AG04449 (cell line): ENCODE measurements at regions not wholly inside any gene's neighbourhood (a gene's known extent, or its start where the extent isn't known, plus 50 kb on each side); places are given as distances from the start of the nearest gene placed in this dataset.

Source experiments
- CTCF ChIA-PET: fragments of 350-600 bp; formaldehyde crosslinking; extraction: SDS; loops from one replicate; lab custom pipeline; 2021; ENCODE audit warnings: antibody characterized with exemption; lab: Yijun Ruan, JAX
- POLR2A ChIA-PET: fragments of 400-600, 350-600 bp; formaldehyde crosslinking; extraction: SDS; loops from one replicate; lab custom pipeline; 2020; ENCODE audit warnings: antibody characterized with exemption, inconsistent platforms; lab: Yijun Ruan, JAX
- DNase-seq: peaks from one replicate; pipeline ENCODE4 v3.0.0-alpha.2; 2010; ENCODE audit warnings: low read depth, low spot score
- H3K4me3 ChIP-seq: 2 replicates; pipeline ENCODE4 v1.5.1; 2011; ENCODE audit warnings: low read depth, mild to moderate bottlenecking, control low read depth, low read length
- TF ChIP-seq, protein P1 (sequence below): IDR thresholded peaks from one replicate; pipeline ENCODE4 v1.5.1; 2011; ENCODE audit warnings: mild to moderate bottlenecking, moderate library complexity, low read length, control low read depth, inconsistent platforms; ENCODE audit not compliant: insufficient read depth; ENCODE audit errors: missing control alignments

DNA sequence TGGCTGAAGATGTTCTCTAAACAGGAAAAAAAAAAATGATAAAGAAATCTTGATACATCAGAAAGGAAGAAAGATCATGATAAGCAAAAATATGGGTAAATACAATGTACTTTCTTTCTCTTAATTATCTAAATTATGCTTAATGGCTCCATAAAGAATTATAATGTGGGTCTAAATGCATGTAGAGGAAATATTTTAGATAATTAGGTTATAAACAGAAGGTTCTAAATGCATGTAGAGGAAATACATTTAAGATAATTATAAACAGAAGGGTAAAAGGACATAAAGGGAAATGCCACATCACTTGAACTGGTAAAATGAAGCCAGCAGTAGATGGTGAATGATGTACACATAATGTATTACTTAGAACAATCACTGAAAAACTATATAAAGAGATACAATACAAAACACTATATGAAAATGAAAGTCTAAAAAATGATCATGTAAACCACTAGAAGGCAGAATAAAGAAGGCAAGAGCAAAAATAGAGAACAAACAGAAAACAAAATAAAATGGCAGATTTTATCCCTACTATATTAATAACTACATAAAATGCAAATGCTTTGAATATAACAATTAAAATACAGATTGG lies 308.4 kb upstream of the CDH2 start:
- TF ChIP-seq, protein P1, sequence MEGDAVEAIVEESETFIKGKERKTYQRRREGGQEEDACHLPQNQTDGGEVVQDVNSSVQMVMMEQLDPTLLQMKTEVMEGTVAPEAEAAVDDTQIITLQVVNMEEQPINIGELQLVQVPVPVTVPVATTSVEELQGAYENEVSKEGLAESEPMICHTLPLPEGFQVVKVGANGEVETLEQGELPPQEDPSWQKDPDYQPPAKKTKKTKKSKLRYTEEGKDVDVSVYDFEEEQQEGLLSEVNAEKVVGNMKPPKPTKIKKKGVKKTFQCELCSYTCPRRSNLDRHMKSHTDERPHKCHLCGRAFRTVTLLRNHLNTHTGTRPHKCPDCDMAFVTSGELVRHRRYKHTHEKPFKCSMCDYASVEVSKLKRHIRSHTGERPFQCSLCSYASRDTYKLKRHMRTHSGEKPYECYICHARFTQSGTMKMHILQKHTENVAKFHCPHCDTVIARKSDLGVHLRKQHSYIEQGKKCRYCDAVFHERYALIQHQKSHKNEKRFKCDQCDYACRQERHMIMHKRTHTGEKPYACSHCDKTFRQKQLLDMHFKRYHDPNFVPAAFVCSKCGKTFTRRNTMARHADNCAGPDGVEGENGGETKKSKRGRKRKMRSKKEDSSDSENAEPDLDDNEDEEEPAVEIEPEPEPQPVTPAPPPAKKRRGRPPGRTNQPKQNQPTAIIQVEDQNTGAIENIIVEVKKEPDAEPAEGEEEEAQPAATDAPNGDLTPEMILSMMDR, result no peak
- ChIA-PET POLR2A (no interaction called here), CTCF (no interaction called here)
- no peak overlapping the region for H3K4me3 ChIP-seq
- no peak for DNase-seq

DNA sequence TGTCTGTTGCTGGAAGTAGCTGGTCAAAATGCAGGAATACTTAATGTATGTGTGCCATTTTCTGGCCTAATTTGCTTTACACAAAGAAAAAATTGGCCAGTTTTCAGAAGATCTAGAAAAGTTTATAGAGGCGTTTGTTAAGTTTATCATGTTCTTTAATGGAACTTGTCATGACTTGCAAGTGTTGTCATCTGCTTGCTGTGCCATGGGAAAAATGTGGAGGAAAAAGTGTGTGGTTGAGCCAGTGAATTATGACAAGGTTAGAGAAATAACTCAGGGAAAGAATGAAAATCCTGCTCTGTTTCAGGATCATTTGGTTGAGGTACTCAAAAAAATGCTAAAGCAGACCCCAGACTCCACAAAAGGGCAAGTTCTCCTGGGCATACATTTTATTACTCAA lies 301.6 kb upstream of the CDH2 start:
- ChIA-PET POLR2A (no interaction called here), CTCF (no interaction called here)
- TF ChIP-seq, protein P1, result no peak
- no peak for DNase-seq
- H3K4me3 ChIP-seq, result no peak overlapping the region

DNA sequence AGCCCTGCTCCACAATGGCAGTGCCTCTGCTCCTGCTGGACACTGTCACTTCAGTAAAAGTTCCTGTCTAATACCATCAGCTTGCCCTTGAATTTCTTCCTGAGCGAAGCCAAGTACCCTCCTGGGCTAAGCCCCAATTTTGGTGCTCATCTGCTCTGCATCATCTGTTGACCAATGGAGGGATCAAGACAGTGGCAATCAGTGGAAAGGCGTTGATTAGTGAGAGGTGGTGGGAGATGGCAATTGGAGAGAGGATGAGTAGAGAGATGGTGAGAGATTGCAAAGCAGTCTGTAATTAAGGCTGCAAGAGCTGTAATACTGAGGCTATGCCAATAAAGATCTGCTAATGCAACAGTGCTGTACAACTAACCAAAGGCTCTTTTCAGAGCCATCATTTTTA lies 299.4 kb upstream of the CDH2 start:
- no peak overlapping the region for H3K4me3 ChIP-seq
- no peak for DNase-seq
- POLR2A ChIA-PET, result no interaction called here
- TF ChIP-seq, protein P1, result no peak
- CTCF ChIA-PET, result no interaction called here

DNA sequence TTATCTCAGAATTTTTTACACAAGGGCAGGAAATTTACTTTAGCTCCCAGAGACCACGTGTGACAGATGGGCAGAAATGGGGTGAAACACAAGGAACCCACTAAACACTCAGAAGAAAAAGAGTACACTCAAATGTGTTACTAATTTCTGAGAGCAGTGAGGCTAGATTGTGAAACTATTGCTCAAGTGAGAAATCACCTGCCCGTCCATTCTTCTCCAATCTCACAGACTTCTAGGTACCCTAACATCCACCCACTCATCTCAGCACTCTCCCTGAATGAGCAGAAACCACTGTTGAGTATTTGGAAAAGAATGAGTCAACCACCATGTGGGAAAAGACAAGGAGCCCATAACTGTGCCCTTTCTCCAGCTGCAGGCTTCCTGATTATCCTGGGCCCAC lies 293.0 kb upstream of the CDH2 start:
- H3K4me3 ChIP-seq, result no peak overlapping the region
- ChIA-PET POLR2A (no interaction called here), CTCF (no interaction called here)
- TF ChIP-seq, protein P1, result no peak
- DNase-seq, result no peak

DNA sequence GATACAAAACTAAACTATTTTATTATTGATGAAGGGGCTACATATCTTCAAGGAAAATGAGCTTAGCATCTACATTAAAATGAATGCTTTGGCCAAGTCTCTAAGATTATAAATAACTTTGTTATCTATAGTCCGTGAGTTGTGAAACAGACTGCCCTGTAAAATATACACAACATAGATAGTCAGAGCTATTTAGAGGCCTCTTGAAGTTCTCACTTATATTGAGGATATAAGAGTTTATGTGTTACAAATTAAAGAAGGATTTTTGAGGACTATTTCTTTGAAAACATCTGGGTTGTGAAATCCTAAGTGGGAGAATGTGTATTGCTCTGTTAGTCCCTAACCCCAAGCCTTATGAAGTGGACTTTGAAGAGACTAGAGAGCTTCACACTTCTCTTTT lies 292.0 kb upstream of the CDH2 start:
- no peak for DNase-seq
- no peak overlapping the region for H3K4me3 ChIP-seq
- ChIA-PET CTCF (no interaction called here), POLR2A (no interaction called here)
- TF ChIP-seq, protein P1, result no peak

DNA sequence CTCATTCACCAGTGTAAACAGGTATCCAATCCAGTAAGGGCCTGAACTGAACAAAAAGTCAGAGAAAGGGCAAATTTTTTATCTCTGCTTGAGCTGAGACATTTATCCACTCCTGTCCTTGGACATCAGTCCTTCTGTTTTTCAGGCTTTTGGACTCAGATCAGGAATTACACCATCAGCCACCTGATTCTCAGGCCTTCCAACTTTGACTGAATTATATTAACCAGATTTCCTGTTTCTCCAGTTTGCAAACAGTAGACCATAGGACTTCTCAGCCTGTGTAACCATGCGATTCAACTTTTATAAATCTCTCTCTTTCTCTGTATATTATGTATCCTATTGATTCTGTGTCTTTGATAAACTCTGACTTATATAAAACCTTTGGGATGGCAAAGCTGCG lies 289.3 kb upstream of the CDH2 start:
- H3K4me3 ChIP-seq, result no peak overlapping the region
- ChIA-PET CTCF (no interaction called here), POLR2A (no interaction called here)
- no peak for DNase-seq
- TF ChIP-seq, protein P1, result no peak
